ENCODE measurements at regions not wholly inside any gene's neighbourhood (a gene's known extent, or its start where the extent isn't known, plus 50 kb on each side); places are given as distances from the start of the nearest gene placed in this dataset.

DNA sequence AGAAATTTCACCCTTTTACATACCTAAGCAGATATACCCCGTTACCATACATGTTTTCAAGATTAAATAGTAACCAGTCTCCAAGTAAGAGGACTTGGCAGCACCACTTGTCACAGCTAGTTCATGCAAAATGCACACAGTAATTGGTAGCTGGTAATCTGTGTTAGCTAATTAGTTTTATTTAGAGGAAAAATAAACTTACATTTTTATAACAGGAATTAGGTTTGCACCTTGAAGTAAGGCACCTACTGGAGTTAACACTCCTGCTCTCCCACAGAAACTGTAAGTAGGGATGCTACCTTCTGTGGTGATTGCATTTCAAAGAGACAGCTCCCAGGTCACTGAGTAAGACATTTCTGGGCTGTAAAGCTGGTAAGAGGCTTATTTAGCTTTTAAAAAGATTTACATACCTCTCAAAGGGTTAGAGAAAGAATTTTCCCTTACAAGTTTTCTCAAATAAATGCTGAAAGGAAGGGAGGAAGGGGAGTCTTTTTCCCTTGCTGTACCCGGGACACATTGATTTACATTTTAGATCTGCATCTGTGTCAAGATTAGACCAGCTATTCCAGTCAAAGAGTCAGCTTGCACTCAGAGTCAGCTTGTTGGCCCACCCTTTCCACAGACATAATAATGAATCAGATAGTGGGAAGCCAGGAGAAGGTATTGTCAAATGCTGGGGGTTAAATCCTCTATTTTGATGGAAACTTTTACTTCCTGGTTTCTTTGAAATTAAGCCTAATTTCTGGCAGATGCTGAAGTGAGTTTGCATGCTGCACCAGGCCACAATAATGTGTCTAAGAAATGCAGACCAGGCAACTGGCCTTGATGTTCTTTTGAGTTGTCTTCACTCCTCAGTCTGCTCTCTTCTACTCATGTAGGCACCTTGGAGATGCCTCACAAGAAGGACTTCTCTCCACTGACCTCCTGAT lies 77.6 kb upstream of the CHD2 start:
- peaks cover 2 to 3% of the 10 kb centered on the region in 2 experiments for H3K27me3 ChIP-seq (ENCODE audit: control insufficient read depth in 2 of 2, insufficient read depth in 2 of 2, low read length in 2 of 2)
- BruUV-seq (replicated peaks): no TSS peak
- no peak overlapping the region for H3K4me3 ChIP-seq (replicated peaks in 1 of 3; ENCODE audit: insufficient read depth in 1 of 3, low read depth in 1 of 3, low read length in 3 of 3)
- no peak overlapping the region for H2AFZ ChIP-seq (ENCODE audit: low read depth, low read length)
- ChIA-PET CTCF (interaction anchor here (1.4 kb wide), 2 partner anchors 27 to 77 kb away, joined by 3 to 5 read pairs; partner anchors contain the start of gene CHD2), POLR2A (interaction anchor here (0.5 to 1.2 kb wide), 2 partner anchors 9 to 14 kb away, joined by 5 to 6 read pairs; no protein-coding TSS in a partner anchor)
- H4K20me1 ChIP-seq (replicated peaks; ENCODE audit: control insufficient read depth, extremely low read depth, insufficient read depth, low read length): no peaks in the 10 kb centered on the region
- H3K4me2 ChIP-seq (ENCODE audit: insufficient read depth, low read length): no peak overlapping the region
- no peak overlapping the region for H3K9ac ChIP-seq (replicated peaks; ENCODE audit: extremely low read depth, insufficient read depth, low read length)
- FAIRE-seq (no peak), DNase-seq (ENCODE audit: low read depth, low spot score) (no peak)
- dilution Hi-C loops (cut with MboI; ENCODE audit: extremely low pct_ligation_motif_present, low sequenced_read_pairs): loop anchor here (25.0 kb wide), 1 partner anchor 90 kb away; the partner anchor contains the start of gene CHD2
- no peak for TF ChIP-seq GATA2 (IDR thresholded peaks at IDR 0.05; ENCODE audit: insufficient read depth, insufficient read length, low read depth, low read length)
- no peak for TF ChIP-seq EZH2 (IDR thresholded peaks at IDR 0.05; ENCODE audit: borderline replicate concordance, low read depth, low read length, severe bottlenecking)
- TF ChIP-seq MYC (IDR thresholded peaks at IDR 0.05; ENCODE audit: low read depth, low read length): no peak
- TF ChIP-seq, protein P1, sequence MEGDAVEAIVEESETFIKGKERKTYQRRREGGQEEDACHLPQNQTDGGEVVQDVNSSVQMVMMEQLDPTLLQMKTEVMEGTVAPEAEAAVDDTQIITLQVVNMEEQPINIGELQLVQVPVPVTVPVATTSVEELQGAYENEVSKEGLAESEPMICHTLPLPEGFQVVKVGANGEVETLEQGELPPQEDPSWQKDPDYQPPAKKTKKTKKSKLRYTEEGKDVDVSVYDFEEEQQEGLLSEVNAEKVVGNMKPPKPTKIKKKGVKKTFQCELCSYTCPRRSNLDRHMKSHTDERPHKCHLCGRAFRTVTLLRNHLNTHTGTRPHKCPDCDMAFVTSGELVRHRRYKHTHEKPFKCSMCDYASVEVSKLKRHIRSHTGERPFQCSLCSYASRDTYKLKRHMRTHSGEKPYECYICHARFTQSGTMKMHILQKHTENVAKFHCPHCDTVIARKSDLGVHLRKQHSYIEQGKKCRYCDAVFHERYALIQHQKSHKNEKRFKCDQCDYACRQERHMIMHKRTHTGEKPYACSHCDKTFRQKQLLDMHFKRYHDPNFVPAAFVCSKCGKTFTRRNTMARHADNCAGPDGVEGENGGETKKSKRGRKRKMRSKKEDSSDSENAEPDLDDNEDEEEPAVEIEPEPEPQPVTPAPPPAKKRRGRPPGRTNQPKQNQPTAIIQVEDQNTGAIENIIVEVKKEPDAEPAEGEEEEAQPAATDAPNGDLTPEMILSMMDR (IDR thresholded peaks at IDR 0.05; ENCODE audit: extremely low read depth in 1 of 2, insufficient read depth in 1 of 2, low read depth in 1 of 2, low read length in 2 of 2): no peak
- TF ChIP-seq, protein P2, sequence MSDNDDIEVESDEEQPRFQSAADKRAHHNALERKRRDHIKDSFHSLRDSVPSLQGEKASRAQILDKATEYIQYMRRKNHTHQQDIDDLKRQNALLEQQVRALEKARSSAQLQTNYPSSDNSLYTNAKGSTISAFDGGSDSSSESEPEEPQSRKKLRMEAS (IDR thresholded peaks at IDR 0.05; ENCODE audit: insufficient read depth, insufficient read length): no peak
- no peak for TF ChIP-seq POLR2A (IDR thresholded peaks at IDR 0.05; ENCODE audit: low read depth, low read length)
- no peak for TF ChIP-seq JUN (IDR thresholded peaks at IDR 0.05; ENCODE audit: borderline replicate concordance, insufficient read depth, insufficient read length, low read depth)
- no peak for TF ChIP-seq POLR2AphosphoS5 (IDR thresholded peaks at IDR 0.05; ENCODE audit: insufficient read depth, low read depth, low read length)
- TF ChIP-seq FOS (IDR thresholded peaks at IDR 0.05; ENCODE audit: borderline replicate concordance, insufficient read depth, low read length): no peak
- no peaks in the 10 kb centered on the region for H3K9me3 ChIP-seq (replicated peaks; ENCODE audit: control insufficient read depth, insufficient read depth, low read length)
- no peaks in the 10 kb centered on the region for H3K9me1 ChIP-seq (replicated peaks; ENCODE audit: control insufficient read depth, extremely low read depth, insufficient read depth, low read length)
- intact Hi-C loops (cut with micrococcal nuclease): no loop called here
- no peaks in the 10 kb centered on the region for H3K36me3 ChIP-seq (ENCODE audit: control insufficient read depth in 2 of 2, extremely low read depth in 1 of 2, insufficient read depth in 2 of 2, low read length in 2 of 2)
- no peaks in the 10 kb centered on the region for H3K79me2 ChIP-seq (ENCODE audit: control insufficient read depth, insufficient read depth, low read length)
- H3K4me1 ChIP-seq (ENCODE audit: control insufficient read depth, extremely low read depth, insufficient read depth, low read length): peaks cover 9% of the 10 kb centered on the region
- no peak overlapping the region for H3K27ac ChIP-seq (ENCODE audit: insufficient read depth, low read depth, low read length)
